HG03521 (cell line): ENCODE measurements at regions not wholly inside any gene's neighbourhood (a gene's known extent, or its start where the extent isn't known, plus 50 kb on each side); places are given as distances from the start of the nearest gene placed in this dataset.

Experiments used
- ATAC-seq: cut with Tn5 transposase; IDR thresholded peaks from one replicate; pipeline ENCODE4 v1.9.1; 2021; ENCODE audit warnings: mild to moderate bottlenecking, moderate library complexity; ENCODE audit not compliant: unreplicated experiment

DNA sequence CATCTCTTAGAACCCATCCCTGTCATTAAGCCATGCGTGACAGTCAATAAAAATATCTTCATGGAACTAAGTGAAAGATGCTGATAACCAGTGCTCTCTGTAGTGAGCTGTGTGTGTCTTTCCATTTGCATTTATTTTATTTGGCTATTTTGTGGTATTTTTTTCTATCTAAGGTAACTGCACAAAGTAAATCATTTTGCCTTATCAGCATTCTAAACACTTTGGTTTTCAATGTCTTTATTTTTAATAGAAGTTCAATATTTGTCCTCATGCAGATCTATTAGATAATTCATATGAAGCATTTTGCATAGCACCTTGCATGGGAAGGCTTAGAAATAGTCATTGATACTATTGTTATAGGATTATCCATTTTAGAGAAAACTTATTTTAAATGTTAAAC lies 163.6 kb upstream of the TANK start:
- ATAC-seq: no peak

DNA sequence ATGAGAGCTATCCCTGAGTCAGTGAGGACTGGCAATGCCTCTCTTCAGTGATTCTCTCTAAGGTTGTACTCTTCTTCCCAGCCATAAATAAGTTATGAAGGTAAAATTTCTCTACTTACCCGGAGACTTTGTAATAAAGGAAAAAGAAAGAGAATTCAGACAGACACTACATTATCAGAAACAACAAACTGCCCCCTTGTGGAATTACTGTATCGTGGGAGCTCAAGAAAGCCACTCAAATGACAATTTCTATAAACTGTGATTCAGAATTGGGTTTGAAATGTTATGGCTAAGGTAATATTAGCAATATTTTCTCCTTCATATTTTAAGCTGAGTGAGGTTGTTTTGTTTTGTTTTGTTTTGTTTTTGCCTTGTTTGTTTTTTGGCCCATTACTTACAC lies 155.8 kb upstream of the TANK start:
- no peak for ATAC-seq

DNA sequence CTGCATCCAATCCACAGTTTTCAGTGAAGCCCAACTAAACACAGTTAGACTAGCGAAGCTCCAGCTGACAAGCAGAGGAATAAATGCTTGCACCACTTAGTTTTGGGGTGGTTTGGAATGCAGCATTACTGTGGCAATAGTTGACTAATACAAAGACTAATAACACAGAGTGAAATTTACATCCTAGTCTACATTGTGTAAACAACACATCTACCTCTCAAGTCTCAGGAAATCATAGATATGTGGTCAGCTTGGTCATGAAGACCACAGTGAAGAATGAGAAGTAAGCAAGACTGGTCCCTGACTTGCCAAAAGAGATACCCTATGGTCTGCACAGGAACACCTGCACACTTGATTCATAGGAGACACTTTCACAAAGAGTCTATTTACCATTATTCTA lies 155.1 kb upstream of the TANK start:
- ATAC-seq: no peak

DNA sequence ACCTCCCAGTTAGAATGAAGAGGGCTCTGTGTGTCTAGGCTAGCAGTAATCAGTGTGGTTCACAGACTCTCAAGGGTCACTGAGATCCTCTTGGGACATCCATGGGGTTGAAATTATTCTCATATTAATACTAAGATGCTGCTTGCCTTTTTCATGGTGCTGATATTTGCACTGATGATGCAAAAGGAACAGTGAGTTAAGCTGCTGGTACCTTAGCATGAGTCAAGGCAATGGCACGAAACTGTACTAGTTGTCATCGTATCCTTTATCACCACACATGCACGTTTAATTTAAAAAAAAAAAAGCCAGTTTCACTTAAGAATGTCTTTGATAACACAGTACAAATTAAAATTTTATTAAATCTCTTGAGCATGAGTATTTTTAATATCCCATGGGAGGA lies 151.9 kb upstream of the TANK start:
- no peak for ATAC-seq

DNA sequence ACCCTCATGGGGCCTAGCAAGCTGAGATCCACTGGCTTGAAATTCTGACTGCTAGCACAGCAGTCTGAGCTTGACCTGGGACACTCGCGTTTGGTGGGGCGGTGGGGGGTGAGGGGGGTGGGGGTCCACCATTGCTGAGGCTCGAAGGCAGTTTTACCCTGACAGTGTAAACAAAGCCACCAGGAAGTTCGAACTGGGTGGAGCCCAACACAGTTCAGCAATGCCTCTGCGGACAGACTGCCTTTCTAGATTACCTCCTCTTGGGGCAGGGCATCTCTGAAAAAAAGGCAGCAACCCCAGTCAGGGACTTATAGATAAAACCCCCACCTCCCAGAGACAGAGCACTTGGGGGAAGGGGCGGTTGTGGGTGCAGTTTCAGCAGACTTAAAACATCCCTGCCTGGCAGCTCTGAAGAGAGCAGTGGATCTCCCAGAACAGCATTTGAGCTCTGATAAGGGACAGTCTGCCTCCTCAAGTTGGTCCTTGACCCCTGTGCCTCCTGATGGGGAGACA lies 149.7 kb upstream of the TANK start:
- ATAC-seq: no peak

DNA sequence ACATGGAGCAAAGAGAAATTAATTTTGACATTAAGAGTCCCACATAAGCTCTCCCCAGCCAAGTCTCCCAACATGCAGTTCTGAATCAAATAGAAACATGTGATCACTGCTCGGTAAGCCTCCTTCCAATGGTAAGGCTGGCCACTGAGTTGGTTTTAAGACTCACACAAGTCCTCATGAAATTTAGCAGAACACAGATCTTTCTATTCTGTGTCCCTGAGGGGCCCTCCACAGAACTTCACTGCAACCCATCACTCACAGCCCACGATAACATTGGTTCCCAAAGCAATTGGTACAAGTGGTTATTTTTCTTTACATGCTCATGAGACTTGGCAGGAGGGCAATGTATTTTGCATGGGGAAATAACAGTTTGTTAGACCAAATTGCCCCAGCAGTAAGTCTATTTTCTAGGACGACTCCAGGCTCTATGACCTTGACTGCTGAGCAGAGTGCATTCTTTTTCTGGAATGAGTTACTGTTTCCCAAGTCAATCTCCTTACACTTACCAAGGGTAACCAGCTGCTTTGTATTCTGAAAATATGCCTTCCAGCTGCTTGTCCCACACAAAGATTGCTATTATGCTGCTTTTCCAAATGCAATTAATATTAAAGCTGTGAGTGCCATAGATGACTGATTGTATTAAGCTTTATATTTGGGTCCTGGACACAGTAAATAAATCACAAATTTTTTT lies 142.3 kb upstream of the TANK start:
- no peak for ATAC-seq

DNA sequence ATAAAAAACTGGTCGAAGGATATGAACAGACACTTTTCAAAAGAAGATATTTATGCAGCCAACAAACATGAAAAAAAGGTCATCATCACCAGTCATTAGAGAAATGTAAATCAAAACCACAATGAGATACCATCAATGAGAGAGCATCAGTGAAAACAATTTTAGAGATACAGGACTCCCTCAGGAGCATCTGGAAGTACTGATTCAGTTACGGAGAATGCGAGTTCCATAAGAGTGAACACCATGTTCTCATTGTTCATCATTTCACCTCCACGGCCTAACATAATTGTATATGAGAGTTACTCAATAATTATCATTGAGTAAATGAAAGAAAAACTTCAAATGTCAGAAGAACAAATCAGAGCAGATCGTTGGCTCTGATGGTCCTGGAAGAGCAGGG lies 140.9 kb upstream of the TANK start:
- no peak for ATAC-seq

DNA sequence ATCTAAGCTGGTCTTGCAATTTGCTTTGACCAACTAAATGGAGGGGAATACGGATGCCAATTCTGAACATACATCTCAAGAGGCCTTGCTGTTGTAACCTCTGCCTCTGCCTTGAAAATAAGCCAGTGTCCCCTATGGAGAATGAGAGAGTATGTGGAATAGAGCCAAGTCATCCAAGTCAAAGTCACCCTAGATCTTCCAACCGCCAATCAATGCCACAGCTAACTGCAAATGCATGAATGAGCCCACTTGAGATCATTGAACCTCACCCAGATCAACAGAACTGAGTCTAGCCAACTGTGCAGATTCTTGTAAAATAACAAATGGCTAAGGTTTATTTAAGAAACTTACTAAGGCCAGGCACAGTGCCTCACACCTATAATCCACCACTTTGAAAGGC lies 139.8 kb upstream of the TANK start:
- ATAC-seq: no peak

DNA sequence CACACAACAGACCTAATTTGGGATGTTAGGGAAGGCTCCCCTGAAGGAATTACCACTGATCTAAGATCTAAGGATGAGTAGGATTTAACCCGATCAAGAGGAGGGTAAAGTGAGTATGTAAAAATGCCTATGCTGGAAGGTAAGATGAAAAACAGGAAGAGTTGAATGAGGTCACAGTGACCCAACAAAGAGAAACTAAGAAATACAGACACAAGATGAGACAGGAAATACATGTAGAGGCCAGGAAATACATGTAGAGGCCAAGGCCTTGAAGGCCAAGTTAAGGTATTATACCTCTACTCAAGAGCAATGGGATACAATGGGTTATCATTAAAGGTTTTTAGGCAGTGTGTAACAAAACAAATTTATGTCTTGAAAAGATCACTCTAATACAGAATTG lies 131.6 kb upstream of the TANK start:
- no peak for ATAC-seq

DNA sequence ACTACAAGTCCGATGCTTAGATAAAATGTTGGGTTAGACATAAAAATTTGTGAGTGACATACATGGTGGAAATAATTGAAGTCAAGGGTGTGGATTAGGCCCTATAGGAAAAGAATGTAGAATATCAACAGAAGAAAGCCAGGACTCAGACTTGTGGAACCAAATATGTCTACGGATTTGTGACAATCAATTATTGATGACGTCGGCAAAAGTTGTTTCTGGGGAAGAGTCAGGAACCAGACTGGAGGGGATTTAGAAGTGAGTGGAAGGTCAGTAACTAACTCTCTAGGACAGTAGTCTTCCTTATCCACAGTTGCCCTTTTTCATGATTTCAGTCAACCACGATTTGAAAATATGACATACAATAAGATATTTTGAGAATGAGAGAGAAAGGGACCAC lies 130.9 kb upstream of the TANK start:
- ATAC-seq: no peak

DNA sequence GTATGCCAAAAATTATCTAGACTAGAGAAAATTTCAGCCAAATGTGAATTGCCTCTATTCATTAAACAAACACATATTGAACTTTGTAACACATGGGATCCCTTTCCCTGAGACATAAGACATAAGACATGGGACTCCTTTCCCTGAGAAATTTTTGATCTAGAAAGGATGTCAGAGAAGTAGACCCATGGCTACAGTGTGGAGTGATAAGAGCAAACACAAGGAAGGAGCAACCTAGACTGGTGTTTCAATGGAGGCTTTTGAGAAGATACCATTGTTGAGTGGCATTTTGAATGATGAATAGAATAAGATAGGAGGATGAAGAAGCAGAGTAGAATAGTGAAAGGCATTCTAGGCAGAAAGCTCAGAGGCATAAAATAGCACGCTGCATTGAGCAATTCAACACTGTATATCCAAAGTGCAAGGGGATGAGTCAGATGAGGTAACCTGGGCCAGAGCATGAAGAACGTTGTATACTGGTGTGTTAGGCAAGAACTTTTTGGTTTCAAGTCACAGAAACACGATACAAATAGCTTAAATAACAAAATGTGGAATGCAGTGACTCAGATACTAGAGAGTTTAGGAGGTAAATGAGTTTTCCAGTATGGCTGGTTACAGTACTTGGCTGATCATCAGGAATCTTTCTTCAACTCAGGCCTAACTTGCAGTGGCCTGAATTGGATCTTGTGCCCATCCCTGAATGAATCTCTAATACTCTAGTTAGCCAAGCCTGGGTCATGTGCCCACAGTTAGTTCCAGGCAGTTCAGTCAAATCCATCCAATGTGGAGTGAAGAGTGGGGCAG lies 129.8 kb upstream of the TANK start:
- ATAC-seq: no peak

DNA sequence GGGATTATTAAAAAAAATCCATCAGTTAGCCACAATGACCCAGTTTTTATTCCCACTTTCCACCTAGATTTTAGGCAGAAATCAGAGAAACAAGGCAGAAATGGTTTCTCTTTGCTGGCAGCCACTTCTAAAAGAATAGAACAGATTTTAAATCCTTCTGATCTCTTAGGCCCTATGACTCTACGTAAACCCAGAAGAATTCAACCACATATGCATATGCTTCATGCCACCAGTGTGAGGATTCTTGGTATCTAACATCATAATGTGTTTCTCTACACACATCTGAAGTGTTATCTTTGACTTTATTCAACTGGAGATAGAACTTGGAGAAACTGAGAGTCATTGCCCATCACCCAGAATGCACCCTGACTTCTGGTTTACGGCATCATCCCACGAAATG lies 128.7 kb upstream of the TANK start:
- ATAC-seq: no peak

DNA sequence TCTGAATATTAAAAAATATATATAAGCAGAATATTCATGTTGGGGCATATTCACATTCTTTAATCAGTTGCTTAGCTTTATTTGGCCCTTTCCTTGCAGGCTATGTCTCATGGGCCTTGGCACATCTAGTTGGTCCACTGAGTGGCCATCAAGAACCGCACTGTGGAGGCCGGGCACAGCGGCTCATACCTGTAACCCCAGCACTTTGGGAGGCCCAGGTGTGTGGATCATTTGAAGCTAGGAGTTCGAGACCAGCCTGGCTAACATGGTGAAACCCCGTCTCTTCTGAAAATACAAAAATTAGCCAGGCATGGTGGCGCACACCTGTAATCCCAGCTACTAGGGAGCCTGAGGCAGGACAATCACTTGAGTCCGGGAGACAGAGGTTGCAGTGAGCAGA lies 127.6 kb upstream of the TANK start:
- ATAC-seq: no peak

DNA sequence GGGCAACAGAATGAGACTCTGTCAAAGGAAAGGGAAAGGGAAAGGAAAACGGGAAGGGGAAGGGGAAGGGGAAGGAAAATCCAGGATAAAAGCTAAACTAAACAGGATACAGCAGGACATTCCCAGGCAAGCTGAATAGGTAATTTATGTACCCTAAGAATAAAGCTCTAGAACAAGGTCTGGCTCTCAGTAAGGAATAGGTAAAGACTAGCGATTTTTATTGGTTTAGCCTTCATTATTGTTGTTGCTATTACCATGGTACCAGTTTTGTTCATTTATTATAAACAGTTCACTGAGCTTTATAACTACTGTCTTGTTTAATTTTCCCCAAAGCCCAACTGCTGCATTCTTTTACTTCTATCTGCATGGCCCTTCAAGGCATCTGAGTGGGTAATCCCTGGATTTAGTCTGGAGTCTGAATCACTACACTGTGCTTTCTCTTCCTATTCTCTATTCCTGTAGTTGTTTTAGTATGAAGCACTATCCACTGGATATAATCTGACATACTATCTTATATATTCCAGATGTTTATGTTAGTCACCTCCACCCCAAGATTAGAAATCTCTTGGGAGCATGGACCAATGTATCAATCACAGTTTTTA lies 127.1 kb upstream of the TANK start:
- no peak for ATAC-seq

DNA sequence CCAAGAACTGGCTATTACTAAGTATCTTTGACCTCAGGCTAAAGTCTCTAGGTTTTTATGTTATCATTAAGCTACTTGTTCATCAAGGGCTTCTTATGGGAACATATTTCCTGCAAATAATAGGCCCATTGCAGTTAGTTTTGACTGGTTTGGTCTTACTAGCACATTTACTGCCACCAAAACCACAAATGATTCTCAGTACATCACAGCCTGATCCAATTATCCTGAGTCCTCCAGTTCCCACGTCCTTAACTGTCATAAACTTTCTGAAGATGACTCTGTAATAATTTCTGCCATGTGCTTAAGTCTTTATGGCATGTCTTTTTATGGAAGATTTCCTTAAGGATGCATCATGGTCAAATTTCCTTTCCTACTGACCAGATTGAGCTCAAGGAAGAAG lies 123.3 kb upstream of the TANK start:
- ATAC-seq: no peak

DNA sequence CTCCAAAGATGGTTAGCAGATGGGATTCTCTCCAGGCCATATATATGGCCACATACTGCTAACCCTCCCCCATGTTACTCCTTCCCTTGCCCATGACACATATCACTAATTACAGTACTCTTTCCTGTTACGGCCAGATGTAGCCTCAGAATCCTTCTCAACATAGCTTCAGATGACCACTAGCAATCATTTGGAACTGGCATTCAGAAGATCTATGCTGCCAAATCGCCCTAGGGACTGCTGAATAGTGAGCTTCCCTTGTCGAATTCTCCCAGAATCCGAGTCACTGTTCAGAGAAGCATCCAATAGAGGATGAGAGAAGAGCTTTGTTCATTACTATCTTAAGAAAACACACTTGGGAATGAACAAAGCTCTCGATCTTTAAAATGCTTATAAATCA lies 121.2 kb upstream of the TANK start:
- no peak for ATAC-seq

DNA sequence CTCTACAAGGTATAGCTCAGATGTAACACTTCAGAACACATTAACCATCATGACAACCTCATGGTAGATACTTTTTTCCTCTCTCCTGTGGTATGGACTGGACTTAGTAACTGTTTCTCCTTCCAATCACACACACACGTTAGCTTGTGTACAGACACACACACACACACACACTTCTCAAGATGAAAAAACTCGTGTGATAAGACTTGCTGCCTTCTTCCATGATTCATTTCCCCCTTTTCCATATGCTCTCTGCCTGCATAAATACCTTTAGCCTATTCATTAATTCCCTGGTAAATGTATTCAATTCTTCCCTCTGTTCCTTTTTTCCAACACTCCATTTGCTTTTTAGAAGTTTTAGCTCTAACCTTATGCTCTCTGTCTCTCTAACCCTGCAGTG lies 118.9 kb upstream of the TANK start:
- no peak for ATAC-seq

DNA sequence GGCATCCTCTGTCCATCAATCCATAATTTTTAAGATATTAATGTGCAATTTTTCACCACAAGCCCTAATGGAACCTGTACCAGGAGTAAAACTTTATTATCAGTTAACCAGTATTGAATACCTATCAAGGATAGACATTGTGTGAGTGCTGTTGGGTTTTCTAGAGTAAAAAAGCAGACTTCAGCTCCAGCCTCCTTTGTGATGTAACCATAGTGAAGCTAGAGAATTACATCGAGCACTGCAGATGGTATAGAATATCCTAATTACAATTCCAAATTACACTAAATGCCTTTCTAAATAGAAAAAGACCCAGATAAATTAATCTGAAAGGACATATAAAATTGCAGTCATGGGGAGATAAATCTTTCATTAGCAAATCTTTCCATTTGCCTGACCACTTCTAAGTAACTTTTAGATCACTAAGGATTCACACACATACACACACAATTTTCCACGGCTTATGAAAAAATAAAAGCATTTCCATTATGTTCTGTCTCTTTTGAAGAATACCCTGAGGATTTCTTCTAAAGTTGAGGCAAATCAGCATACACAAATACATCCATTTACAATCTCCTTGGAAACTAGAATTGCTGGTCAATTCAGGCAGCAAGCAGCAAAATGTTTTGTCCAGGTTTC lies 117.1 kb upstream of the TANK start:
- no peak for ATAC-seq

DNA sequence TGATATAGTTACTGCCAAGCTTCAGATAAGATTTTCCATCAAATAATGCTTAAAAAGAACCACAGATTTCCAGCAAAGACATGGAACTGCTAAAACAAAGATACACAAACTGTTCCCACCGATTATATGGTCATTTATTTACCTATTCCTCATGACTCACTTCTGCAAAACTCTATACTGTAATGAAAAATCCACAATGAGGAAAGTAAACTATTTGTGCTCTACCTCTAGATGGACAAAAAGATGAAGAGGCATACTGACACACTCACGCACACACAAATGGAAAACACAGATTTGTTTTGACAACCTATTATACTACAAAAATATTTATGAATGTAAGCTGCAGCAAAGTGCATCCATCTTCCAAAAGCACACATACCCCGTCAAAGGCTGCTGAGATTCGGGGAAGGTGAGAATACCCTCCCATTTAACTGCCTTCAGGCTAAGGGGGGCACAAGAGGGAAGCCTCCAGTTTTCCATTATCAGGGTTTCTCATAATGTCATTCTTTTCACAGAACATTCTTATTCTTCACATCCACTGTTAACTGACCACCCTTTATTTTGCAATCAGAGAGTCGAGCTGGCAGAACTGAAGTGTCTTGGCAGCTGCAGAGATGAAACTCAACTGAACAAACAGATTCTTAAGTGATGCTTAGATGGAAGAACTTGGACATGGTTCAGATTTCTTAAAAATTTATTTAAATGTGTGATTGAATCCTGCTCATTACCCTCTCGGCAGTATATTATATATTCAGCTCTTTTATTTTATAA lies 115.9 kb upstream of the TANK start:
- ATAC-seq: no peak

DNA sequence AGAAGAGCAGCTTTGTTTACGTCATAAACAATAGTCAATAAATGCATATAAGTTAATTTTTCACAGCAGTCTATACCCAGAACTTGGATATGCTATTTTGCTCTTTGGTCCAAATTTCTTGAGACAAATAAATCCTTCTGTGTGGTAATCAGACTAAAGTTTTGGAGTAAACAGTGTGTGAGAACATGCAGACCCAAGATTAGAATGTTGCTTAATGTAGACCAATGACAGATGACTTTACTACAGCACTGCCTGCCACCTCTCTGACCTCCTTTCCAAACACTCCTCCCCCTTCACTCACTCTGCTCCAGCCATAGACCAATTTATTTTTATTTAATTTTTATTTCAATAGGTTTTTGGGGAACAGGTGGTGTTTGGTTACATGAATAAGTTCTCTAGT lies 115.3 kb upstream of the TANK start:
- no peak for ATAC-seq

DNA sequence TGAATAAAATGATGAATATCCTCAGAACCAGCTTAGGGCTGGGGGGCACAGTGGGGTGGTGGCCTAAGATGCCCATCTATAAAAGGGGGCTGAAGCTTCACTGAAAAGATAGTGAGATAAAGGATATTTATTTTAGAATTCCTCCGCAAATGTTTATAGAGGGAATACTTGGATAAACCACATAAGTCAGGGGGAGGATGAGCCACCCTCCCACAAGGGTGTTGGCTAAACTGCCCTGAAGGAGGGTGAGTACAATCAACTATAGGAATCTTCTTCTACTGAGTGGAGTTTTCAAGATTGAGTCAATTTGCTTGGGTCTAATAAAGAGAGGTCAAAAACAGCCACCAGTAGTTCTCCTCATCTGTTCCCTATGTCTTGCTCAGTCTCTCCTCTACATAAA lies 114.5 kb upstream of the TANK start:
- no peak for ATAC-seq
